GM10248 (cell line): ENCODE measurements at regions not wholly inside any gene's neighbourhood (a gene's known extent, or its start where the extent isn't known, plus 50 kb on each side); places are given as distances from the start of the nearest gene placed in this dataset.
"Not testable (repeated sequence)": the region's sequence is repeated elsewhere in the genome, so short reads cannot be mapped to it uniquely, and the experiment has no call there.

ENCODE experiments used
- CTCF ChIA-PET: fragments of 300-600 bp; sonication (Branson Sonifier 250); formaldehyde crosslinking; extraction: SDS; loops from one replicate; lab custom pipeline; 2021; ENCODE audit warnings: antibody characterized with exemption; lab: Yijun Ruan, JAX
- POLR2A ChIA-PET: fragments of 350-650 bp; sonication (Branson Sonifier 250); formaldehyde crosslinking; extraction: SDS; loops from one replicate; lab custom pipeline; 2020; ENCODE audit warnings: antibody characterized with exemption; lab: Yijun Ruan, JAX
- DNase-seq: peaks from one replicate; pipeline ENCODE4 v3.0.0; 2012; ENCODE audit errors: extremely low spot score
- CTCF ChIP-seq: IDR thresholded peaks from 2 replicates; pipeline ENCODE4 v1.5.1; 2012; ENCODE audit warnings: mild to moderate bottlenecking, low read depth; ENCODE audit errors: extremely low read depth, missing control alignments, control extremely low read depth

GRCh38 chr7:19919261-19920095 lies 146.1 kb upstream of the TMEM196 start:
- DNase-seq = no peak
- CTCF ChIA-PET = no interaction called here
- POLR2A ChIA-PET = no interaction called here
- TF ChIP-seq CTCF = no peak

- ChIA-PET POLR2A (no interaction called here), CTCF (no interaction called here)
- TF ChIP-seq CTCF = no peak
- DNase-seq = no peak
These were observed 142.6 kb upstream of the TMEM196 start for GRCh38 chr7:19916046-19916445.

DNA sequence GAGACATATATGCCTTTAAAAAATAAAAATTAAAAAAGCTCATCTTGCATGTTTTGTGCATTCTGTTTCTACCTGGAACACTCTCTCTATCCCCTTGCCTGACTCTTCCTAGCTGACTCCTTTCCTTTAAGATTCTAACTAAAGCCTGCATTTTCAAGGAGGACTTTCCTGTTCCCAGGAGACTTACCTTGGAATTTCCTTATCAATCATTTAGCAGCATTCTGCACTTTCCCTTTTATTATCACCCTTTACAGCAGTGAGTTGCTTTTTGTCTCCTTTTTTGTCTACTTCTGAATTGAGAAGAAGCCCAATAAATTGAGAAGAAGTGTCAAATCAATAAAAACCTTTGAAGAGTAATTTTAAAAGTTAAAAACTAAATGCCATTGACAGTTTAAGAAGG lies 142.2 kb upstream of the TMEM196 start:
- ChIA-PET POLR2A (no interaction called here), CTCF (interaction anchor here (1.3 kb wide), 1 partner anchor 12 kb away, joined by 3 read pairs; no protein-coding TSS in a partner anchor)
- DNase-seq = no peak
- TF ChIP-seq CTCF = no peak

GRCh38 chr7:19914866-19915265 lies 141.4 kb upstream of the TMEM196 start:
- TF ChIP-seq CTCF = no peak
- ChIA-PET CTCF (interaction anchor here (0.8 to 1.8 kb wide), 5 partner anchors 10 to 167 kb away, joined by 3 to 5 read pairs (median 3); no protein-coding TSS in a partner anchor), POLR2A (no interaction called here)

GRCh38 chr7:19900118-19900517 lies 126.7 kb upstream of the TMEM196 start:
- DNase-seq = no peak
- no peak for TF ChIP-seq CTCF
- POLR2A ChIA-PET = no interaction called here
- CTCF ChIA-PET = no interaction called here

More at GRCh38 chr7:19914866-19915265, 141.4 kb upstream of the TMEM196 start:
- DNase-seq = no peak

- no peak for DNase-seq
- no peak for TF ChIP-seq CTCF
- CTCF ChIA-PET = no interaction called here
- POLR2A ChIA-PET = no interaction called here
These were observed 126.1 kb upstream of the TMEM196 start for GRCh38 chr7:19899529-19899928.

- DNase-seq, POLR2A ChIA-PET, CTCF ChIA-PET: not testable (repeated sequence)
These were observed 109.5 kb upstream of the TMEM196 start for GRCh38 chr7:19882893-19883292.
